ENCODE measurements at regions not wholly inside any gene's neighbourhood (a gene's known extent, or its start where the extent isn't known, plus 50 kb on each side); places are given as distances from the start of the nearest gene placed in this dataset.
"Not testable (repeated sequence)": the region's sequence is repeated elsewhere in the genome, so short reads cannot be mapped to it uniquely, and the experiment has no call there.

GRCh38 chr20:29073640-29074039, 2183.8 kb upstream of the DEFB115 start:
- H3K4me1 ChIP-seq (ENCODE audit: control insufficient read depth, low read length); H3K9me2 ChIP-seq (replicated peaks; ENCODE audit: control insufficient read depth, low read length); H3K4me3 ChIP-seq (ENCODE audit: low read length); H3K9me3 ChIP-seq (ENCODE audit: control insufficient read depth, insufficient read depth, low read length); H3K79me2 ChIP-seq (ENCODE audit: control insufficient read depth, low read length); H3K36me3 ChIP-seq (ENCODE audit: control insufficient read depth, low read length); H3K27me3 ChIP-seq (ENCODE audit: control insufficient read depth, low read length); H3K27ac ChIP-seq (ENCODE audit: low read depth, low read length); H3F3A ChIP-seq (ENCODE audit: control insufficient read depth, insufficient read depth); H3K4me2 ChIP-seq (ENCODE audit: low read length); H4K20me1 ChIP-seq (ENCODE audit: control insufficient read depth, insufficient read depth, low read depth, low read length): not testable (repeated sequence)

- no peaks in the 10 kb centered on the region for H3K36me3 ChIP-seq (ENCODE audit: control insufficient read depth, low read length)
- H3K79me2 ChIP-seq (ENCODE audit: control insufficient read depth, low read length) = no peaks in the 10 kb centered on the region
- no peaks in the 10 kb centered on the region for H4K20me1 ChIP-seq (ENCODE audit: control insufficient read depth, insufficient read depth, low read depth, low read length)
- H3K4me3 ChIP-seq (ENCODE audit: low read length) = no peak overlapping the region
- no peaks in the 10 kb centered on the region for H3K4me1 ChIP-seq (ENCODE audit: control insufficient read depth, low read length)
- no peaks in the 10 kb centered on the region for H3F3A ChIP-seq (ENCODE audit: control insufficient read depth, insufficient read depth)
- H3K4me2 ChIP-seq (ENCODE audit: low read length) = no peak overlapping the region
- no peaks in the 10 kb centered on the region for H3K27me3 ChIP-seq (ENCODE audit: control insufficient read depth, low read length)
- TF ChIP-seq CTCF (IDR thresholded peaks at IDR 0.05; ENCODE audit: low read depth, low read length, poor library complexity, severe bottlenecking) (no peak), EZH2phosphoT487 (IDR thresholded peaks at IDR 0.05; ENCODE audit: borderline replicate concordance, low read length) (no peak)
- peaks cover 11% of the 10 kb centered on the region; the same call in 1 of the 2 replicates for H3K9me3 ChIP-seq (ENCODE audit: control insufficient read depth, insufficient read depth, low read length)
- no peak overlapping the region for H3K27ac ChIP-seq (ENCODE audit: low read depth, low read length)
- no peaks in the 10 kb centered on the region for H3K9me2 ChIP-seq (replicated peaks; ENCODE audit: control insufficient read depth, low read length)
Observed at GRCh38 chr20:29079769-29080690, 2177.4 kb upstream of the DEFB115 start.

- H3K4me1 ChIP-seq (ENCODE audit: control insufficient read depth, low read length); H3K9me3 ChIP-seq (ENCODE audit: control insufficient read depth, insufficient read depth, low read length); H3K4me3 ChIP-seq (ENCODE audit: low read length); H3K79me2 ChIP-seq (ENCODE audit: control insufficient read depth, low read length); H3K36me3 ChIP-seq (ENCODE audit: control insufficient read depth, low read length); H3K4me2 ChIP-seq (ENCODE audit: low read length); H3K27ac ChIP-seq (ENCODE audit: low read depth, low read length); H4K20me1 ChIP-seq (ENCODE audit: control insufficient read depth, insufficient read depth, low read depth, low read length); H3K27me3 ChIP-seq (ENCODE audit: control insufficient read depth, low read length); H3K9me2 ChIP-seq (replicated peaks; ENCODE audit: control insufficient read depth, low read length); H3F3A ChIP-seq (ENCODE audit: control insufficient read depth, insufficient read depth): not testable (repeated sequence)
Observed at GRCh38 chr20:29081712-29082111, 2175.8 kb upstream of the DEFB115 start.

- Histone ChIP-seq H3K4me2 (ENCODE audit: low read length) (no peak overlapping the region), H3K4me1 (ENCODE audit: control insufficient read depth, low read length) (no peaks in the 10 kb centered on the region), H4K20me1 (ENCODE audit: control insufficient read depth, insufficient read depth, low read depth, low read length) (no peaks in the 10 kb centered on the region), H3K36me3 (ENCODE audit: control insufficient read depth, low read length) (no peaks in the 10 kb centered on the region), H3K9me2 (replicated peaks; ENCODE audit: control insufficient read depth, low read length) (no peaks in the 10 kb centered on the region), H3K27ac (ENCODE audit: low read depth, low read length) (no peak overlapping the region), H3K79me2 (ENCODE audit: control insufficient read depth, low read length) (no peaks in the 10 kb centered on the region), H3F3A (ENCODE audit: control insufficient read depth, insufficient read depth) (no peaks in the 10 kb centered on the region), H3K9me3 (ENCODE audit: control insufficient read depth, insufficient read depth, low read length) (peaks cover 9% of the 10 kb centered on the region), H3K27me3 (ENCODE audit: control insufficient read depth, low read length) (no peaks in the 10 kb centered on the region), H3K4me3 (ENCODE audit: low read length) (no peak overlapping the region)
- TF ChIP-seq CTCF (IDR thresholded peaks at IDR 0.05; ENCODE audit: low read depth, low read length, poor library complexity, severe bottlenecking) (no peak), EZH2phosphoT487 (IDR thresholded peaks at IDR 0.05; ENCODE audit: borderline replicate concordance, low read length) (no peak)
Observed at GRCh38 chr20:29085625-29086024, 2171.8 kb upstream of the DEFB115 start.

- not testable (repeated sequence) for H3K9me2 ChIP-seq (replicated peaks; ENCODE audit: control insufficient read depth, low read length); H3K4me3 ChIP-seq (ENCODE audit: low read length); H3K36me3 ChIP-seq (ENCODE audit: control insufficient read depth, low read length); H3K27me3 ChIP-seq (ENCODE audit: control insufficient read depth, low read length); H3K4me2 ChIP-seq (ENCODE audit: low read length); H3F3A ChIP-seq (ENCODE audit: control insufficient read depth, insufficient read depth); H3K9me3 ChIP-seq (ENCODE audit: control insufficient read depth, insufficient read depth, low read length); H3K4me1 ChIP-seq (ENCODE audit: control insufficient read depth, low read length); H4K20me1 ChIP-seq (ENCODE audit: control insufficient read depth, insufficient read depth, low read depth, low read length); H3K27ac ChIP-seq (ENCODE audit: low read depth, low read length); H3K79me2 ChIP-seq (ENCODE audit: control insufficient read depth, low read length)
Observed at GRCh38 chr20:29086145-29086718, 2171.2 kb upstream of the DEFB115 start.
